ENCODE measurements at regions not wholly inside any gene's neighbourhood (a gene's known extent, or its start where the extent isn't known, plus 50 kb on each side); places are given as distances from the start of the nearest gene placed in this dataset.

DNA sequence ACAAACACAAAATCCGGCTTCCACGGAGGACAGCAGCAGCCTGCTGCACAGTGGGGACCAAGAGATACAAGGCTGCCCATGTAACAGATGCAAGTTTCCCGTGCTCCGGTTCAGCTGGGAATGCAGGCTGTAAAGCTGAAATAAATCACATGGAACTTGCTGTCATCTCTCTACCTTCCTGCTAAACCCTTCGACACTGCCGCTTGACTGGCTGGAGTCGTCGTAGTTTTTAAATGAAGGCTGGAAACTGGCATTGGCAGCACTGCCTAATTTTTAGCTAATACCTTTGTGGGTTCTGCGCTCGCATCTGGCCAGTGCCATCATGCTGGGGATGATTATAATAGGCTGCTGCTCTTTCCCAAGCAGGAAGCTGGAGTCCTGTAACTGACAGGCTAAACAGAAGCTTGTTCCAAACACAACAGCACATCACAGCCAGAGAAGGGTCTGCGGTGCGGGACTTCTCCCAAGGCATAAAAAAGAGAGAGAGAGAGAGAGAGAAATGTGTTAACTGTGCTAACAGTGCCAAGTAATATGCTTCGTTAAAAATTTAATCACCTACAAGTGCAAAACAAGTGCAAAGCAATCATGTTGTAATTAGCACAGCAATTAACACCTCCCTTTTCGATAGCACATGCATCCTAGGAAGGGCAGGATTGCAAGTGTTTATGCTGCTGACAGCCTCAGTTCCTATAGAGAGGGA, 146.1 kb downstream of the TFAP2A start:
- no peak for ATAC-seq

DNA sequence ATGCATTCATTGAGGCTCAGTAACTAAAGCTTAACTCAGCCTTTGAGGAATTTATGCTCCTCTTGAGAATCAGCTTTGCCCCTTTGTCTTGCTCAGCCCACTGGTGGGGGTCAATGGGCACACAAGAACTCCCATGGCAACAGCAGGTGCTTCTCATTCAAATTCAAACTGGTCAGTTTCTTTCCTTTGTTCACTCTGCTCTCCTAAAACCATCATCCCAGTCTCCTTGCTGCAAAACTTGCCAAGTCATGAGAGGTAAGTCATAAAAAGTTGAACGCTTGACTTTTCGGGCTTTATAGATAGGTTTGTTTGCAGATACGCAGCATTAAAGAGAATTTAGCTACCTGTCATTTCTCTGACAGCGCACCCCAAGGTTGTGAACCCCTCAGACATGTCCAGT, 146.8 kb downstream of the TFAP2A start:
- H3K9me3 Mint-ChIP-seq: peaks cover 0 to 6% of the 10 kb centered on the region in 2 donors
- DNase-seq (ENCODE audit: low spot score in 2 of 2): no peak
- no peak overlapping the region for H3K27ac Mint-ChIP-seq
- no peak for ATAC-seq
- H3K36me3 Mint-ChIP-seq: peaks cover 0 to 9% of the 10 kb centered on the region in 2 donors

More for the DNA sequence above, 146.1 kb downstream of the TFAP2A start:
- no peak for DNase-seq (ENCODE audit: low spot score in 2 of 2)
- Mint-ChIP-seq H3K27ac (no peak overlapping the region), H3K36me3 (peaks cover 0 to 9% of the 10 kb centered on the region in 2 donors), H3K9me3 (peaks cover 0 to 6% of the 10 kb centered on the region in 2 donors)

DNA sequence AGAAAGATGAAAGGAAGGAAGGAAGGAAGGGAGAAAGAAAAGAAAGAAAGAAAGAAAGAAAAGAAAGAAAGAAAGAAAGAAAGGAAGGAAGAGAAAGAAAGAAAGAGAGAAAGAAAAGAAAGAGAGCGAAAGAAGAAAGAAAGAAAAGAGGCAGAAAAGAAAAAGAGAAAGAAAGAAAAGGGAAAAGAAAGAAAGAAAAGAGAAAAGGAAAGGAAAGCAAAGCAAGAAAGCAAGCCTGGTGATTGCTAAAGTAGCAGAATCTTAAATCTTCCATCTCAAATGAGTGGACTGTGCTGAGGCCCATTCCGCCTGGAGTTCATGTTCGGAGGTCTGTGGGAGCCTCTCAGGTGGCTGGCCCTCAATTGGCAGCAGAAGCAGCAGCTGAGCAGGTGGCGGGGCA, 148.4 kb downstream of the TFAP2A start:
- peaks cover 0 to 6% of the 10 kb centered on the region in 2 donors for H3K9me3 Mint-ChIP-seq
- no peak overlapping the region for H3K27ac Mint-ChIP-seq
- DNase-seq (ENCODE audit: low spot score in 2 of 2): no peak
- no peak for ATAC-seq
- peaks cover 0 to 9% of the 10 kb centered on the region in 2 donors for H3K36me3 Mint-ChIP-seq

DNA sequence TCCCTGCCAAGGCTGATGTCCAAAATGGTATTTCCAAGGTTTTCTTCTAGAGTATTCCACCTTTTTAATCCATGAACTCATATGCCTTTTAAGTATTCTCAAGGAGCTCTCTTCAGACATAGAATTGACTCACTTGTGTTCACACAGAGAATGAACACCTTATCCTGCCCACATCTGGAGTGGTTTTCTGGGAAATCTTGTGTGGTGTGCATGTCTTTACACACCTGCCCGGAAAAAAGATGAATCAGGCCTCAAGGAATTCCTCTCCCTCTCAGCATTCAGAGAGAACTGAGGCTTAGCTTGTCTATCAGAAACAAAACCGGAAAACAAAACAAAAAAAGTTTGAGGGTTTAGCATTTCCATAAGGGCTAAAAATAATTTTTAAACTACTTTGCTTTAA, 148.8 kb downstream of the TFAP2A start:
- Mint-ChIP-seq H3K36me3 (peaks cover 0 to 9% of the 10 kb centered on the region in 2 donors), H3K27ac (no peak overlapping the region), H3K9me3 (peaks cover 0 to 6% of the 10 kb centered on the region in 2 donors)
- DNase-seq (ENCODE audit: low spot score in 2 of 2): no peak
- ATAC-seq: no peak

DNA sequence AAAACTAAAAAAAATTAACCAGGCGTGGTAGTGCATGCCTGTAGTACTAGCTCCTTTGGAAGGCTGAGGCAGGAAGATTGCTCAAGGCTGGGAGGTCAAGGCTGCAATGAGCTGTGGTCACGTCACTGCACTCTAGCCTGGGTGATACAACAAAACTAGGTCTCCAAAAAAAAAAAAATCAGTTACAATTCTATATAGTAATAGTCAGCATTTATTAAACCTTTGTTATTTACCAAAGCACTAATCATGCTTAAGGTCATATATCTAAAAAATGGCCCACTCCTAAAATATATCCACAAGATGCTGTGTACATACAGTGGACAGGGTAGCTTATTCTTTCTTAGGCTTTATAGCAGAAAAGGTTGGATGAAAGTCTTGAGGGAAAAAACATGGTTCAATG, 152.4 kb downstream of the TFAP2A start:
- DNase-seq (ENCODE audit: low spot score in 2 of 2) (no peak), ATAC-seq (no peak)
- Mint-ChIP-seq H3K9me3 (peaks cover 0 to 9% of the 10 kb centered on the region in 2 donors), H3K36me3 (peaks cover 0 to 9% of the 10 kb centered on the region in 2 donors), H3K27ac (no peak overlapping the region)

DNA sequence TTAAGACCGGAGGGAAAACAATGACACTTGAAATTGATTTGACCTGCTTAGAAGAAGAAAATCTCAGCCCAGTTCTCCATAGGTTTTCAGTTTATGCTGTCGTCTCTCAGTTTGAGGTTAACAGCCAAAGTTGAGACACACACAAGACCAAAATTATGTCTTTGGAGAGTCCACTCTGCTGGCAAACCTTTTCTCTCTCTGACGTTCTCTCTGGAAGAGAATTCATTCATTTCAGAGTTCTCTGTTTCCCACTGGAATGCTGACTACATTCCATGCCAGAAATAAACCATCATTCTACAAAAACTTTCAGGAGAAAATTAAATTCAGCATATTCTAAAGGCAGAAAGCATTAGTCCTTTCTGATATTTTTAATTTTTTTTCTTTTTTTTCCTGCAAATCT, 155.2 kb downstream of the TFAP2A start:
- Mint-ChIP-seq H3K9me3 (peaks cover 0 to 3% of the 10 kb centered on the region in 2 donors), H3K36me3 (no peaks in the 10 kb centered on the region)
- DNase-seq (ENCODE audit: low spot score in 2 of 2): no peak

GRCh38 chr6:10258341-10258740, 156.5 kb downstream of the TFAP2A start:
- DNase-seq (ENCODE audit: low spot score in 2 of 2): no peak
- Mint-ChIP-seq H3K27ac (no peak overlapping the region), H3K9me3 (peaks cover 0 to 3% of the 10 kb centered on the region in 2 donors), H3K36me3 (no peaks in the 10 kb centered on the region)
- no peak for ATAC-seq

More for the DNA sequence above, 155.2 kb downstream of the TFAP2A start:
- ATAC-seq: no peak
- H3K27ac Mint-ChIP-seq: no peak overlapping the region

DNA sequence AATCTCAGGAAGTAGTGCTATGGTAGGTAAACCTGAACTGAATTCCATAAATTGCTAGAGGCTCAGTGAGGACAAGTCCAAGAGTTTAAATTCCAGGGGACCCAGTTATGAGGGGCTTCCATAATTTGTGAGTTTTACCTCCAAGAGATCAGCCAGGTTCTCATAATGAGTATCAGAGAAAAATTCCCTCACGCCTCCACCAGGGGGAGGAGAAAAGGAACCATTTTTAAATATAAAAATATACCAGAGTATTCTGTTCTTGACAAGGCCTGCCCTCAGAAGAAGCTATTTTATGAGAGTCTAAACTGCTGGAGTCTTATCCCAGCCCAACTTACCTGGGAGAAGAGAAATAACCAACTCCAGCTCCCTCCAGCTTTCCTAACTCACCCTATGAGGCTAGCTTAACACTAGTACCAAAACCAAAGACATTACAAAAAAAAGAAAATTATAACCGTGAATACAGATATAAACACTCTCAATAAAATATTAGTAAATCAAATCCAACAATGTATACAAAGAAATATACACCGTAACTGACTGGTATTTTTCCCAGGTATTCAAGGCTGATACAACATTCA, 158.7 kb downstream of the TFAP2A start:
- no peaks in the 10 kb centered on the region for H3K36me3 Mint-ChIP-seq
- H3K27ac Mint-ChIP-seq: no peak overlapping the region
- DNase-seq (ENCODE audit: low spot score in 2 of 2) (no peak), ATAC-seq (no peak)
- peaks cover 0 to 3% of the 10 kb centered on the region in 2 donors for H3K9me3 Mint-ChIP-seq

DNA sequence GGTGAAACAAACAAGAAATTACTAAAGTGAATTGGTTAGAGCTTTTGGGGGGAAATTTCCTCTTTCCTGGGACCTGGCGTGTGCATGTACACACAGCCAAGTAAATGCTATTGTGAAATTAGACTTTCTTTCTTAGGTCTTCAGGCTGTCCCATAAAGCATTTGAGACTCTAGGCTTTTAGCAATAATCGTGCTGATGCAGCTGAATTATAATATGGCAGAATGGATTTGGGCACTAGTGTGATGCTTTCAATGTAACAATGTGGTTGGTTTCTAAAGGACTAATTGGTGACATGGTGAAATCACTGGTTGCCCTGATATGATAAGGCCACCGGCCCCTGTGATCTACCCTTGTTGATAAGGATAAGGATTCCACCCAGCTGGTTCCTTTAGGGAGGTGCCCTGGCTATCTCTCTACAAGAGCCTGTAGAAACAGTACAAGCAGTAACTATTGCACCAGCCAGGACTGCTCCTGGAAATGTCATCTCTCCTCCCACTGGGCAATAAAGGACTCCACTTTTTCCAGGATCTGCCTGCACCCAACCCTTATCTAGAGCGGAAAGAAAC, 164.1 kb downstream of the TFAP2A start:
- H3K36me3 Mint-ChIP-seq: no peaks in the 10 kb centered on the region
- peaks cover 5 to 9% of the 10 kb centered on the region in 2 donors for H3K9me3 Mint-ChIP-seq
- ATAC-seq (no peak), DNase-seq (ENCODE audit: low spot score in 2 of 2) (no peak)
- no peak overlapping the region for H3K27ac Mint-ChIP-seq

- ATAC-seq (no peak), DNase-seq (ENCODE audit: low spot score in 2 of 2) (no peak)
- no peaks in the 10 kb centered on the region for H3K36me3 Mint-ChIP-seq
- H3K27ac Mint-ChIP-seq: no peak overlapping the region
- H3K9me3 Mint-ChIP-seq: peaks cover 5 to 9% of the 10 kb centered on the region in 2 donors
Measured at GRCh38 chr6:10248378-10248843, 166.5 kb downstream of the TFAP2A start.

DNA sequence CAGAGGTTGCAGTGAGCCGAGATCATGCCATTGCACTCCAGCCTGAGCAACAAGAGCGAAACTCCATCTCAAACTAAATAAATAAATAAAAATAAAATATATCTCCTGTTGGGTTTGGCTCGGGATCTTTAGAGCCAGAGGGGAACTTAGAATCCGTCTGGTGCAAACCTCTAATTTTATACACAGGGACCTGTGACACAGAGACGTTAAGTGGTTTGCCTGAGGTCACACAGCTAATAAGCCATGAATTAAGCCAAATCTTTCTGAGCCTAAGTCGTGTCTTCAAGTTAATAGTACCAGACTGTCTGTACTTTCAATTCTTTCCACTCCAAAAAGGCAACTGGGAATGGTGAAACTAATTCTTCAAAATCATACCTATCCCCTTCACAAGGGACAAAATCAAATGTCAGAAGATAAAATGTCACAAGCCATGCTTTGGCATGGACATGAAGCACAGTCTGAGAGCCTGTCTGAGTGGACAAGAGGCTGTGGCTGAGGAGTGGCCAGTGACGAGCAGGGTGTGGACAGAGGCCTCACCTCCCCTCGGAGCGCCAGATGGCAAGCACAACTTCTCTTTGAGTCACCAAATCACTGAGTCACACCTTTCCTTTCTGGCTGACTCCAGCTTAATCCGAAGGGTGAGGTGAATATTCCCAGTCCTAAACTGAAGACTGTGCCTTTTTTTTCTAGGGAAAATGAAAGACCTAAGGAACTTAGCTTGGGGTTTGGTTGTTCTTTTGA, 177.4 kb downstream of the TFAP2A start:
- Mint-ChIP-seq H3K9me3 (no peaks in the 10 kb centered on the region), H3K27ac (no peak overlapping the region), H3K36me3 (no peaks in the 10 kb centered on the region)
- DNase-seq (ENCODE audit: low spot score in 2 of 2) (no peak), ATAC-seq (no peak)

DNA sequence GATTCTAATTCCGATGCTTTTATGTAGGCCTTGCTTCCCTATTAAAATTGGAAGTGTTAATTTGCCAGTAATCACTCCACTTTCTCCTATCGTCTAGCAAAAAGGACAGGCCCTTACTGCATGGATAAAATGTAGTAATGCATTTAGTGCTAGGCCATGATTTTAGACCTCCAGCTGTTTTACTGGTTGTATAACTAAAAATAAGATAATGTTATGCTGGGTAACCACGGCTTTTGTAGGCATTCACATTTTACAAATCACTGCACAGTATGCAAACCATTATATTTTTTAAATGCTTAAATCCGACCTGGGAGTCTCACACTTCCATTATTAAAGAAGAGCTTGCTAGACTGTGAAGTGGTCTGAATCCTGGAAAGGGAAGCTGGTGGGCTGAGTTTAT, 179.5 kb downstream of the TFAP2A start:
- no peaks in the 10 kb centered on the region for H3K36me3 Mint-ChIP-seq
- no peak for ATAC-seq
- no peaks in the 10 kb centered on the region for H3K9me3 Mint-ChIP-seq
- no peak for DNase-seq (ENCODE audit: low spot score in 2 of 2)
- H3K27ac Mint-ChIP-seq: no peak overlapping the region

GRCh38 chr6:10230531-10230930, 184.3 kb downstream of the TFAP2A start:
- H3K27ac Mint-ChIP-seq: no peak overlapping the region
- no peak for DNase-seq (ENCODE audit: low spot score in 2 of 2)
- no peak for ATAC-seq
- H3K36me3 Mint-ChIP-seq: peaks cover 0 to under 1% of the 10 kb centered on the region in 2 donors
- H3K9me3 Mint-ChIP-seq: peaks cover 7 to 14% of the 10 kb centered on the region in 2 donors

- H3K27ac Mint-ChIP-seq: no peak overlapping the region
- ATAC-seq (no peak), DNase-seq (ENCODE audit: low spot score in 2 of 2) (no peak)
- peaks cover 0 to 6% of the 10 kb centered on the region in 2 donors for H3K36me3 Mint-ChIP-seq
- peaks cover 18 to 21% of the 10 kb centered on the region in 2 donors for H3K9me3 Mint-ChIP-seq
Measured at GRCh38 chr6:10223841-10224240, 191.0 kb downstream of the TFAP2A start.

DNA sequence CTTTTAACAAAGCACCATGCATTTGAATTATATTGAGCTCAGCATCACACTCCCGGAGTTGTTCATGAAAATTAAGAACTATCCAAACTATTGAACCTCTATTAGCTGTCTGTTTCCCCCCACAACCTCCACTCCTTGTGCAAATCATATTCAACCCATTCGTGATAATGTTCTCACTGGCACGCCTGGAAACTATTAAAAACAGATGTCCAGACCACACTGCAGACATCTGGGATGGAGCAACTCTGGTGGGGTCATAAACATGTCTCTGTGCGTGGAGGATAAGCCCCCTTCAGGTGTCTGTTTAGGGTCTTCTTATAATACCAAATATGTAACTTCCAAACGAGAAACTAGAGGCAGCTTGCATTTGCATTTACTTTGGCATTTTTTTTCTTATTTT, 193.7 kb downstream of the TFAP2A start:
- Mint-ChIP-seq H3K36me3 (peaks cover 0 to 6% of the 10 kb centered on the region in 2 donors), H3K27ac (no peak overlapping the region), H3K9me3 (peaks cover 13% of the 10 kb centered on the region in 2 donors)
- ATAC-seq (no peak), DNase-seq (ENCODE audit: low spot score in 2 of 2) (no peak)

GRCh38 chr6:10219510-10219909, 195.4 kb downstream of the TFAP2A start:
- no peaks in the 10 kb centered on the region for H3K36me3 Mint-ChIP-seq
- H3K27ac Mint-ChIP-seq: no peak overlapping the region
- peaks cover 0 to 4% of the 10 kb centered on the region in 2 donors for H3K9me3 Mint-ChIP-seq
- no peak for DNase-seq (ENCODE audit: low spot score in 2 of 2)
- ATAC-seq: no peak

DNA sequence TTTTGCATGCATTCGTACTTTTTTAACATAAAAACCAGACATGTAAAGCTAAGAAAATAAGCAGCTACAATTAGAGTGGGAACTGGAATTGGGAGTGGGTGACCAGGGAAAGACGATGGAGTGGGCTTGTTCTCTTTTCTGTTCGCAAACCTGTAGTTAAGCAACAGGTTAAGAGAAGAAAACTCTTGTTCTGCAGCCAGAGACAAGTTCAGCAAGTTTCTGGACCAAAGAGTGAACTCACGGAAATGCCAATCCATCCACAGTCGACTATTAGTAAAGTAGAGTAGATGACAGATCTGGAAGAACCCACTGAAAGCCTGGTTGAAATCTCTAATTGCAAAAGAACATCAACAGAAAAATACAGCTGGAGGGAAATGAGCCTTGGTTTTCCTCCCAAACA, 197.8 kb downstream of the TFAP2A start:
- DNase-seq (ENCODE audit: low spot score in 2 of 2) (no peak), ATAC-seq (no peak)
- no peak overlapping the region for H3K27ac Mint-ChIP-seq
- peaks cover 3 to 8% of the 10 kb centered on the region in 2 donors for H3K9me3 Mint-ChIP-seq
- H3K36me3 Mint-ChIP-seq: no peaks in the 10 kb centered on the region

All from activated naive CD4-positive, alpha-beta T cell treated with anti-CD3 and anti-CD28 coated beads, Interleukin-2, amount 50 U/mL, for 72 hours (primary cell).